H54 (cell line): ENCODE measurements at regions not wholly inside any gene's neighbourhood (a gene's known extent, or its start where the extent isn't known, plus 50 kb on each side); places are given as distances from the start of the nearest gene placed in this dataset.

ENCODE experiments used
- DNase-seq: peaks from one replicate; pipeline ENCODE4 v3.0.0; 2011; ENCODE audit warnings: low spot score, mixed read lengths; ENCODE audit not compliant: insufficient read length
- FAIRE-seq: peaks from 3 replicates; lab custom pipeline; 2011; peaks lifted over from hg19 to GRCh38; lab: Jason Lieb, UNC
- POLR2A ChIP-seq: IDR thresholded peaks from 2 replicates; pipeline ENCODE4 v1.6.1; 2011; ENCODE audit warnings: low read depth, mild to moderate bottlenecking, low read length

DNA sequence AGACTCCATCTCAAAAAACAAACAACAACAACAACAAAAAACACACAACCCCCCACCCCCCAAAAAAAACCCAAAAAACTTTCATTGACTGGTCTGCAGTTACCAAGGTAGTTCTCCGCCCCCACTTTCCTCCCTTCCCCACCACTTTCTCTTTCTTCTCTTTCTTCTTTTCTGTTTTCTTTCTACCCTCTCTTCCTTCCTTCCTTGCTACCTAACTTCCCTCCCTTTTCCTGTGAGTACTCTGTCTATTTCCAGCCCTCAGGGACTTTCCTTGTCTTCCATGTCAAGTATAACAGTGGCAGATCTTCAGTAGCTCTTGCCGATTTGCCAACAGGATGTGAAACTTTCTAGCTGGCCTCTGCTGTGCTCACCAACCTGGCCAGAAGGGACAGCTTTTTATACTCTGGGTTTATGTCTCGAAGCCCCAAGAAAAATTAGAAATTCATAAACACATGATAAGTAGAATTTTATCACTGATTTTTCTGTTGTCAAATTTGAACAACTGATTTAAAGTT is 399.5 kb downstream of the QKI start:
- TF ChIP-seq POLR2A = no peak
- no peak for DNase-seq
- FAIRE-seq = no peak

DNA sequence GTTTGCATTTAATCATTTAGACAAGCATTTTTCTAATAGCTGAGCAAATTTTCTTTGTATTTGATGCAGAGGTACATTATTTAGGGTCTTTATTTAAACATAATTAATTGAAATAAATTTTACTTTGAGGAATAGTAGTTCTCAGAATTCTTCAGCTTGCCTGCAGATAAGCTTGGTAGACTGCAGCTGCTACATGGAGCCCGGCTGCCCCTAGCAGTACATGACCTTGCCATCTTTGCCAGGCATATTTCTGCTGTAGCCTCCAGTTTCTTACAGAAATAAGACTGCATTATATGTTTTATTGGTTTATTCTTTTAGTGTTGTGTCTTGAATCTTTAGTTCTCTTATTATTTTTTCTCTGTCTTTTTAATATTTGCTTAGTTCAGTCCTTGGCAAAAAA is 396.8 kb downstream of the QKI start:
- TF ChIP-seq POLR2A = no peak
- FAIRE-seq (no peak), DNase-seq (no peak)

DNA sequence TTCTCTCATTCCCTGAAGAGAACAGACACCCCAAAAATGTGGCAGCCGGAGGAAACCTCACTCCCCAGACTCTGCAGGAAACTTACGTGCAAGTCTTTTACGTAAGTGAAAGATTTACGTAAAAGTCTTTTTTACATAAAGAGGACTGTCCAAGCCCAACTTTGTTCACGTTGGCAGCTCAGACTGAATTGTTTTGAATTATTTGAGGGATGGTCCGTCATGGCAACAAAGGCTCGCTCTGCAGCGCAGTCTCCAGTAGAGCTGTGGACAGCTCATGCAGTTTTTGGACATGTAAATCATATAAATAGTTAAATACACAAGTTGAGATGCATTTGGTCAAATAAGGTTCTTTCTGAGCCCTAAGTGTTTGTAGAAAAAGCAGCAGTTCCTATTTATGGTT is 394.8 kb downstream of the QKI start:
- no peak for FAIRE-seq
- TF ChIP-seq POLR2A = no peak
- no peak for DNase-seq

DNA sequence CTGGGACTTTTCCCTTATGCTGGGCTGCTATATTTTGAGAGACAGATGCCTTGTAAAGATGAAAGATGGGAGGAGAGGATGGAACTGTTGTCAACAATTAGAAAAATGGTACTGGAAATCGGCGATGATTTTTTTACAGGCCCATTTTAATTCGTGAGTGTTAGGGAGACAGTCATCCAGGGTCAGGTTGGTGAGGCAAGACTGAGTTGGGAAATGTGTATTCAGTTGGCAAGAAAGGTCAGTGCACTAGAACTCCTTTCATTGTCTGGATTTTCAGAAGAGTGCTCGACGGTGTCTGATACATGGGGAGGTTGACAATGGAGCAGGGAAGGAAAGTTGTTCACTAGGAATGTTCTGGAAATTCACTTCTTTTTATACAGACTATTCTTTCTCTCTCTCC is 394.4 kb downstream of the QKI start:
- TF ChIP-seq POLR2A = no peak
- FAIRE-seq (no peak), DNase-seq (no peak)

DNA sequence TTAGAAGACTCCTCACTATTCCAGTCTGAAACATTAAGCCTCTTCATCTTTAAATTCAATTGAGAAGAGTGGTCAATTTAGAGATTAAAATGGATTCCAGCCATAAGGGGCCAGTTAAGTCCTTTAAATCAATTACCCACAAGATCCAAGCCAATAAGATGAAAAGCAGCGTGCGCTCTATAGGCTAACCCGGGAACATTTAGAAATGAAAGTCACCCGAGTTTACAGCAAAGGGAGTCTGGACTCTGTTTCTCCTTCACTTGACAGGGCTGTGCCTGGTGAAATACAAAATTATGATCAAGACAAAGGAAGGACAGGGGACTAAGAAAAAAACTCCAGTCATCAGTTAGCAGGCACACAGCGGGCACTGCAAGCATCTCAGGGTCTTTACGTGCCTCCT is 393.7 kb downstream of the QKI start:
- no peak for DNase-seq
- no peak for FAIRE-seq
- TF ChIP-seq POLR2A = no peak

DNA sequence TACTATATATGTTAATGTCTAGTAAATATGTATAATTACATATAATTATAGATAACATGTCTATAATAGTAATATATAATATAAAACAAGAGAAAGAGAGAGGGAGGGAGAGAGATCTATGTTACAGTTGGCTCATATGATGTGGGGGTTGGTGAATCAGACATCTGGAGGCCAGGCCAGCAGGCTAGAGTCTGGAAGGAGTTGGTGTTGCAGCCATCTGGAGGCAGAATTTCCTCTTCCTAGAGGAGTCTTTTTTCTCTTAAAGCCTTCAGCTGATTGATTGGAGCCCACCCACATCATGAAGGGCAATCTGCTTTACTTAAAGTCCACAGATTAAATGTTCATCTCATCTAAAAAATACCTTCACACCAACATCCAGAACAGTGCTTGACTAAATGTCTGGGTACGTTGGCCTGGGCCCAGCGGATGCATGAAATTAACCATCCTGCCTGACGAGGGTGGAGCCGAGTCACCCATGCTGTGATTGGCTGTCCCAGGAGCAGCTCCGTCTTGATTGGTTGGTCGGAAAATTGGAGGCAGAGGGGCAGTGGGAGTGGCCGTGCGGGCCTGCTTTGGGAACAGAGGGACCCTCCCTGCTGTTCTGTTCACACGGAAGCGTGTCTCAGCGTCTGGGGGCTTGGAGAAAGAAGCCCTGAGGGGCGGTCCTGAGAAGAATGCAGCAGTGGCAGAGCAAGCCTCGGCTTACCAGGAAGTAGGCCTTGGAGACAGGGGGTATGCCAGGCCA is 392.4 kb downstream of the QKI start:
- no peak for TF ChIP-seq POLR2A
- DNase-seq = no peak
- no peak for FAIRE-seq

DNA sequence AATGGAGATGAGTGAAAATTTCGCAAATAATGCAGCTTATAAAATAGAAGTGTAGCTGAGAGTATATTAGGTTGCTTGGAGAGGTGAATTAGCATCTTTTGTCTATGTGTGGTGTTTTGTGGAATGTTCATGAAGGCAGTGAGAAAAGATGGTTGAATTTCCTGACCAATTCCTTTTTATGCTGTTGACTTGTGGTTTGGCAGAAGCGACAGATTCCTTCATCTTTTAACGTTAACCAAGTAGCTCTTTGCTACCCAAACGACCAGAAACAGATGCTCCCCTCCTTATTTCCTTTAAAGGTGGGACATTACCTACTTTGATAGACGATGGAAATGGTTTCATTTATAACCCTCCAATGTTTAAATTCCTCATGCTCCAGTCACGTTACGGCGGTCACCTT is 390.5 kb downstream of the QKI start:
- TF ChIP-seq POLR2A = no peak
- no peak for DNase-seq
- no peak for FAIRE-seq

DNA sequence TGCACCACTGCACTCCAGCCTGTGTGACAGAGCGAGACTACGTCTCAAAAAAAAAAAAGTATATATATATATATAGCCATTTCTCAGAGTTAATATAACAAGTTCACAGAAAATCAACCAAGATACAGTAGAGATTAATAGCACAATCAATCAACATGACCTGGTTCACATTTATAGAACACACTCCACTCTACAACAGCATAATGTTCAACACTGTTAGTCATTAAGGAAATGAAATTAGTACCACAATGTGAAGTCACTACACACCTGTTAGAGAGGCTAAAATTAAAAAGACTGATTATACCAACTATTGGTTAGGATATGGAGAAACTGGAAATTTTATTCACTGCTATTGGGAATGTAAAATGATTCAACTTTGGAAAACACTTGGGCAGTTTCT is 387.7 kb downstream of the QKI start:
- no peak for DNase-seq
- FAIRE-seq = no peak
- TF ChIP-seq POLR2A = no peak

DNA sequence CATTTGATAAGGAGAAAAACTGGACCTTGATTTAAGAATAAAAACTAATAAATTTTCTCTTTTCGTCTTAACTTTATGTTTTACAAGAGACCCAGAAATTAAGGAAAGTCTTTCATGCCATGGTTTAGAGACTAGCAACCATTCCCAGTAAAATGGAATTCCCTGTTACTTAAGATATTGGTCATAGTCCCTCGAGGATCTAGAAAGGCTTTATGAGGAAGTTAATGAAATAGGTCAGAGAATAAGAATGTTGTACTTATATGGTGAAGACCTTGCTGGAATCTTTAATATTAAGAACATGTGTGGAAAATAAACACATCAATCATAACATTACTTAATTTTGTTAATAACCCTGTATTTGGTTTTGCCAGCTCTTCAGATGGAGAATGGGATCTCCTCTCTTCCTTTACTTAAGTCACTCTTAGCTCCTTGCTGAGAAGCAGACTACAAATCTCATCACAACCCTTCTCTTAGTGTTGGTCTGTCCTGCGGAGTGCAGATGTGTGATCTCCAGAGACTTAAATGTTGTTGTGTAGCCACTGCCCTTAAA is 382.9 kb downstream of the QKI start:
- FAIRE-seq (no peak), DNase-seq (no peak)
- TF ChIP-seq POLR2A = no peak

DNA sequence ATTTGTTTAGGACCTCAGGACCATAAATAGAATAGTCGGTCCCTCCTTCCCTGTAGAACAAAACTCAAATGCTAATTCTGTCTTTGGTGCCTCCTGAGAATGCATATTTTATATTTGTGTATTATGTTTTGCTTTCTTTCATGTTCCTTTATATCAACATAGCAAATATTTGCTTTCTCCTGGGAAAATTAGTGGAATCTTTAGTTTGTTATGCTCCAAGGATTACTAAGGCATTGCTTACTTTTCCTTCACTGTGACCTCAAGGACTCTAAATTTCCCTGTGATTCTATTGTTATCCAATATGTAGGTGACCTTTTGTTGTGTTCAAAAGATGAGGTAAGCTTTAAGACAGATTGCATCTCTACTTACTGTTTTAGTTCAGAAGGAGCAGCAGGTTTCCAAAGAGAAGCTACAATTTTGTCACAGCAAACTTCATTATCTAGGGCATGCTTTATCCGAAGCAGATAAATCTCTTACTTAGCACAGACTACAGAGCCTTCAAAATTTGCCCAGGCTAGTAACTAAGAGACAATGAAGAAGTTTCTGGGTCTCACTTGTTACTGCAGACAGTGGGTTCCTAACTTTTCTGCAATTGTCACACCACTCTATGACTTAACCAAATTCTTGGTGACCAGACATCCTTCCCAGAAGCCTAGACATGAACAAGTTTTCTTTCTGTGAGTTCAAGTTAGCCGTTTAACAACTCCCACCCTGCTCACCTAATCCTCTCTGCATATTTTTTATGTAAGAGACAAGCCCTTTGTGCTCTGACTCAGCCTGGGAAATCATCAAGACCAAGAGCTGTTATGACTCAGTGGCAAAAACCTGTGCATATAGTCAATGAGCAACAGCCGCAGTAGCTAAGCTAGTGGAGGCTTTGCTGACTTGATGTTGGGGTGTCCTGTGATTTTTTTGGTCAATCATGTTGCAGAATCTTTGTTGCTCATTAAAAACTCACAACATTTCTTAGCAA is 378.8 kb downstream of the QKI start:
- no peak for TF ChIP-seq POLR2A
- FAIRE-seq (no peak), DNase-seq (no peak)

DNA sequence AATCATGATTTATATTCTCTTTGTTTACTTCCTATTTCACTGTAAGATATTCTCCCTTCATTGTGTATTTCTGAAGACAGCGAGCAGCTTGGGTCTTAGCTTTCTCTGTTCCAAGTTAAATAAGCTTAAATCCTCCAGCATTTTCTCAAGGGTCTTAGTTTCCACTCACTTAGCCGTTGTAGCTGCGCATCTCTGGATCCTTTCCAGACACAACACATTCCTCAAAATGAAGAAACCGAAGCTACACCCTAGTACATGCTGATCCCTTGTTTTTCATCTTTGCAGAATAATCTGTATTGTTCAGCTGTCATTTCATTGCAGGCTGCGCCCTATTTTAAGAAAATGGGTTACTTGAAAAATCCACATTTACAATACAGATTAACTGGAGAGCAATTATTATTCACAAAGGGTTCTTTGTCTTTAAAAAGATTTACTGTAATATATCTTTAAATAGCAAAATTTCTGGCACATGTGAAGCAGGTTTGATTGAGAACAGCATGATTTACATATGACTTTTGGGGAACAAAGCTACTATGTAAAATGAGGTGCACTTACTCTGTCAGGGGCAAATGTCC is 375.8 kb downstream of the QKI start:
- no peak for FAIRE-seq
- no peak for DNase-seq
- no peak for TF ChIP-seq POLR2A

DNA sequence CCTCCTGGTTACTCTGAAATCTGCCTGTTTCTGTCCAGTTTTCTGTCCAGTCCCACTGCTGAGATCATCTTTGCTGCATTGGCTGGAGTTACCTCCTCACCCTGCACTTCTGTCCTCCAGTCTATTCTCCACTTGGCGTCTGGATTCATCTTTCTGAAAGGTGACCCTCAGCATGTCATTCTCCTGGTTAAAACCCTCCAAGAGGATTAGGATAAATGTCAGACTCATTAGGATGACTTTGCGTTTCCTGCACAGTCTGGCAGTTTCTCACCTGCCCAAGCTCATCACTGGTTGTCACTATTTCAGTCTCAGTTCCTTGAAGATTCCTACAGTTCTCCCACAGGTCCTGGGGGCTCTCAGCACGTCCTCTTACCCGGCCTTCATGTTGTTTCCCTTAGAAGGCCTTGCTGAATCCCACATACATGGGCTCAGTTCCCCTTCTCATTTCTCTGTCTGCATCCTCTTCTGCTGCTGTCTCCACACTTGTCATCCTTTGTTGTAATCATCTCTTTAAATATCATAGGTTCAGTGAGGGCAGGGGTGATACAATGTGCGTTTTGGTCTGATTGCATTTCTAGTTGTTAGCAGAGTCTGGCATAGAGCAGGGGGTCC is 374.8 kb downstream of the QKI start:
- TF ChIP-seq POLR2A = no peak
- DNase-seq = no peak
- no peak for FAIRE-seq

DNA sequence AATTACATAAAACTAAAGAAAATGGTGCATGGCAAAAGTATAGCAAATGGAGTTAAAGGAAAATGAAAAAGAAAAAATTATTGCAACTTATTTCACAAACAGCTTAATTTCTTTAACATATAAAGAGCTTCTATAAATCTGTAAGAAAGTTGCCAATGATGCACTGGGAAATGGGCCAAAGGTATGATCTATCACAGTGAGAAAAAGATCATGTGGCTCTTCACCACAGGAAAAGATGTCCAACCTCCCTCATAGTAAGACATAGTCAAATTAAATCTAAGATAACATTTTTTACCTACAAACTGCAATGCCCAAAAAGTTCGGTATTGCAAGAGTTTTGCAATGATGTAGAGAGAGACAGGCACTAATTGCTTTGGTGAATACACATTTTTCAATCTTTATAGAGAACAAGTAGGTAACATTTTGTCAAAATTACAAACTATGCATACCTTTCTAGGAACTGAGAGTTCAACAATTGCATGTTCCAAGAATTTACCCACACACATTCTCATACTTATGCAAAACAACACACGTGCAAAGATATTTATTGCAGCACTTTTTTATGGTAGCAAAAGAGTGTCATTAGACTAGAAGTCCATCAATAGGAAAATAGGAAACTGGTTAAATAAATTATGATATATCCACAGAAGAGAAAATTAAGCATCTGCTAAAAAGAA is 372.6 kb downstream of the QKI start:
- TF ChIP-seq POLR2A = no peak
- FAIRE-seq (no peak), DNase-seq (no peak)
